Right lobe of liver (tissue), 4 donors: ENCODE measurements at regions not wholly inside any gene's neighbourhood (a gene's known extent, or its start where the extent isn't known, plus 50 kb on each side); places are given as distances from the start of the nearest gene placed in this dataset.

Experiments used
- POLR2A ChIP-seq: fragments of 450-650 bp; IDR thresholded peaks from one replicate; pipeline ENCODE4 v1.6.1; 2017; ENCODE audit warnings: antibody characterized with exemption, mild to moderate bottlenecking
- TF ChIP-seq, protein P1 (sequence below), 4 donors: fragments of 200-600 bp in 3 of 4; fragments of 450-650 bp in 1 of 4; IDR thresholded peaks; one replicate each; pipeline versions ENCODE4 v1.5.1 to v1.8.0; 2016 to 2022; ENCODE audit warnings: antibody characterized with exemption in 4 of 4, mild to moderate bottlenecking in 2 of 4
- donor health status: DM: no; HTN: no; CAD: no.
- donor health status: DM: no; HTN: no; CAD: no.
- donor health status: DM: no; HTN: yes; CAD: no.

DNA sequence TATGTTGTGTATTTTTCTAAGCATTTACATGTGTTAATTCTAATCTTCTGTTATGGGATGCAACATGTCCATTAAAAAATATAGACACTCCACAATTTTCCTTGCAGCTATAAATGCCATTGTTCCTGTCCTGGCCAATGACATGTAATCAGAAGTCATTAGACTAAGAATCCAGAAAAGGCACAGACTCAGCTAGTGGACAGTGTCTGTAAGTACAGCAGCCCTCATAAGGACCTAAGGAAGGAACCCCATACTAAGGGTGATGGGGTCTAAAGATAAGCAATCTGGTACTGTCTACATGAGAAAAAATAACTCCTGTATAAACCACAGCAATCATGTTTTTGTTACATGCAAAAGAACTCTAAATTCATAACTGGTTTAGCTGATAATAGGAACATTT lies 115.9 kb downstream of the GPR85 start:
- TF ChIP-seq, protein P1, sequence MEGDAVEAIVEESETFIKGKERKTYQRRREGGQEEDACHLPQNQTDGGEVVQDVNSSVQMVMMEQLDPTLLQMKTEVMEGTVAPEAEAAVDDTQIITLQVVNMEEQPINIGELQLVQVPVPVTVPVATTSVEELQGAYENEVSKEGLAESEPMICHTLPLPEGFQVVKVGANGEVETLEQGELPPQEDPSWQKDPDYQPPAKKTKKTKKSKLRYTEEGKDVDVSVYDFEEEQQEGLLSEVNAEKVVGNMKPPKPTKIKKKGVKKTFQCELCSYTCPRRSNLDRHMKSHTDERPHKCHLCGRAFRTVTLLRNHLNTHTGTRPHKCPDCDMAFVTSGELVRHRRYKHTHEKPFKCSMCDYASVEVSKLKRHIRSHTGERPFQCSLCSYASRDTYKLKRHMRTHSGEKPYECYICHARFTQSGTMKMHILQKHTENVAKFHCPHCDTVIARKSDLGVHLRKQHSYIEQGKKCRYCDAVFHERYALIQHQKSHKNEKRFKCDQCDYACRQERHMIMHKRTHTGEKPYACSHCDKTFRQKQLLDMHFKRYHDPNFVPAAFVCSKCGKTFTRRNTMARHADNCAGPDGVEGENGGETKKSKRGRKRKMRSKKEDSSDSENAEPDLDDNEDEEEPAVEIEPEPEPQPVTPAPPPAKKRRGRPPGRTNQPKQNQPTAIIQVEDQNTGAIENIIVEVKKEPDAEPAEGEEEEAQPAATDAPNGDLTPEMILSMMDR (IDR thresholded peaks at IDR 0.05) = no peak
- no peak for TF ChIP-seq POLR2A
